22Rv1 (cell line): ENCODE measurements at regions not wholly inside any gene's neighbourhood (a gene's known extent, or its start where the extent isn't known, plus 50 kb on each side); places are given as distances from the start of the nearest gene placed in this dataset.

ENCODE experiments used
- H3K27ac ChIP-seq: fragments of 450-650 bp; 2 replicates; pipeline ENCODE4 v1.5.1; 2017
- ZFX ChIP-seq: fragments of 450-650 bp; IDR thresholded peaks from 2 replicates; pipeline ENCODE4 v1.6.1; 2017; ENCODE audit warnings: antibody characterized with exemption, borderline replicate concordance
- TF ChIP-seq, protein P1 (sequence below): fragments of 450-650 bp; IDR thresholded peaks from 2 replicates; pipeline ENCODE4 v1.5.1; 2017; ENCODE audit warnings: mild to moderate bottlenecking

DNA sequence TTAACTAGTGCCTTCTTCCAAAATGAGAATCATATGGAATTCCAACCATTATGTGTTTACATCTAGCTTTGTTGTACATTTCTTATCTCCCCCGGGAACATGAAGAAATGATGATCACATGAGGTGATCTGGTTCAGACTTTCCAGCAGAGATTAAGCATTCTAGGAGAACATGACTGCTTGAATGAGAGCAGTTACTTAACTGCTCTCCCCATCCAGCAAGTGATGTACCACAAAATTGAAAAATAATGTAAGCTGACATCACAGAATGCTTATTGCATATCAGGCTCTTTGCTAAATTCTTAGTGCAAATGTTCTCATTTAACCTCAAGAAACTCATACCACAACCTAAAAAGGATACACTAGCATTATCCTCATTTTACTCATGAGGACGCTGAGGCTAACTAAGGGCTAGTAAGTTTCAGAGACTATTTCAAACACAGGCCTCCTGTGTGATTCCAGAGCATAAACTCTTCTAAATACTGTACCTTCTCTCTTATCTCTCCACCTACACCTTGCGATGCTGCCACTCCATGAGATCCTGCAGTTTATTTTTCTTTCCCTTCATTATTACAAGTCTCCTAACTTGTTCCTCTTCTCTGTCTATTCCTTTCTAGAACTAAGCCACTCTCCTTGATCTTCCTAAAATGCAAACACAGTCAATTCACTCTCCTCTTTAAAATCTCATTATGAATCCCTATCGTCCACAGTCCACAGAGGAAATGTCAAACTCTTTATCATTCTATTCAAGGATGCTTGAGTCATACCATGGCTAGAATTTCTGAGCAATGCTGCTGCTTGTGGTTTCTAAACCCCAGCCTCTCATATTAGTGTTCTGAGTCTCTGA is 1224.8 kb upstream of the ZEB2 start:
- TF ChIP-seq, protein P1, sequence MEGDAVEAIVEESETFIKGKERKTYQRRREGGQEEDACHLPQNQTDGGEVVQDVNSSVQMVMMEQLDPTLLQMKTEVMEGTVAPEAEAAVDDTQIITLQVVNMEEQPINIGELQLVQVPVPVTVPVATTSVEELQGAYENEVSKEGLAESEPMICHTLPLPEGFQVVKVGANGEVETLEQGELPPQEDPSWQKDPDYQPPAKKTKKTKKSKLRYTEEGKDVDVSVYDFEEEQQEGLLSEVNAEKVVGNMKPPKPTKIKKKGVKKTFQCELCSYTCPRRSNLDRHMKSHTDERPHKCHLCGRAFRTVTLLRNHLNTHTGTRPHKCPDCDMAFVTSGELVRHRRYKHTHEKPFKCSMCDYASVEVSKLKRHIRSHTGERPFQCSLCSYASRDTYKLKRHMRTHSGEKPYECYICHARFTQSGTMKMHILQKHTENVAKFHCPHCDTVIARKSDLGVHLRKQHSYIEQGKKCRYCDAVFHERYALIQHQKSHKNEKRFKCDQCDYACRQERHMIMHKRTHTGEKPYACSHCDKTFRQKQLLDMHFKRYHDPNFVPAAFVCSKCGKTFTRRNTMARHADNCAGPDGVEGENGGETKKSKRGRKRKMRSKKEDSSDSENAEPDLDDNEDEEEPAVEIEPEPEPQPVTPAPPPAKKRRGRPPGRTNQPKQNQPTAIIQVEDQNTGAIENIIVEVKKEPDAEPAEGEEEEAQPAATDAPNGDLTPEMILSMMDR: no peak
- no peak for TF ChIP-seq ZFX
- no peak overlapping the region for H3K27ac ChIP-seq

DNA sequence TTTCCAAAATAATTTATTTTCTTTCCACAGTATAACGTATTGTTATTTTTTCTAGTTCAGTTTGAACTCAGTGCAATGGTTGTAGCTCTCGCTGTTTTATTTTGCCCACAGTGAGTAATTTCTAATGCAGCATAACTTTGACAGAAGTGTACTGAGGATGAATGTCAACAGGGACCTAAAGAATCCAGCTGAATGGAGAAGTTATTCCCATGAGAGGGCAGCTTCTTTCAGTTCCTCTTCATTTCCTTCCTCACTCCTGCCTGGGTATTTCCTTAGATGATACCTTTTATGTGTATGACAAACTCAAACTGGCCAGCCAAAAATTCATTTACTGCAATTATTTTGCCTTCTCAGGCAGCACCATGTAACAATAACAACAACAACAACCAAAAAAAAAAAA is 1223.1 kb upstream of the ZEB2 start:
- TF ChIP-seq, protein P1: no peak
- TF ChIP-seq ZFX: no peak
- H3K27ac ChIP-seq: no peak overlapping the region

DNA sequence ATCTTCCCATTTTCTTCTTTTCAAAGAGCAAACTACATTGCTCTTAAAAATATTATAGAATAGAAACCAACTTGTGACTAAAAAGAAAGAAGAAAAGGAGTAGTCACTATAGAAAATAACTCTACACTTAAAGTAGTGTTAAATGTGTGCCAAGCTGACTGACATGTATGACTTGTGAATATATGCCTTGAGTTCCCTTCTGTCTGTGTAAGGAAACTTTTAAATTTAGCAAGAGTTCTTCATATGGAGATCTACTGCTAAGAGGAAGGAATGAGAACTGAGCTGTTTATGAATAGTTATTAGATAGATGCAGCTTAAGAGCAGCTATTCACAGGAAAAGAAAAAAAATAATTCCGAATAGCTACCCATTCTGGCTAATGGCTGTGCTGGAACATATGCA is 1221.7 kb upstream of the ZEB2 start:
- no peak overlapping the region for H3K27ac ChIP-seq
- TF ChIP-seq ZFX: no peak
- TF ChIP-seq, protein P1: no peak

DNA sequence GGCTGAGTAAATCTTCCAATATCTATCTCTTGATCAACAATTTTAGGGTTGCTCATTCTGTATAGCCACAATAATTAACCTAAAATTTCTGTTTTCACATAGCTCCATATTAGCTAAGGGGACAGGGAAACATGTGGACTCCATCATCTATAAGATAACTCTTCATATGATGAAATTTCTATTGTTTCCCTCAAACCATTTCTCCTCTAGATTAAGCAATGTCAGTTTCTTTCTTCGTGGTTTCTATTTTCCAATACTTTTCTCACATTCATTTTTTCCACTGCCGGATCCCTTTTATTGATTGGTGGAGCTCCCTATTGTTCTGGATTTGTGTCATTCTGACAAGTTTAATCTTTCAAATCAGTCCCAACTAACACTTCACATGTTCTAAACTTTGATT is 1221.3 kb upstream of the ZEB2 start:
- no peak overlapping the region for H3K27ac ChIP-seq

DNA sequence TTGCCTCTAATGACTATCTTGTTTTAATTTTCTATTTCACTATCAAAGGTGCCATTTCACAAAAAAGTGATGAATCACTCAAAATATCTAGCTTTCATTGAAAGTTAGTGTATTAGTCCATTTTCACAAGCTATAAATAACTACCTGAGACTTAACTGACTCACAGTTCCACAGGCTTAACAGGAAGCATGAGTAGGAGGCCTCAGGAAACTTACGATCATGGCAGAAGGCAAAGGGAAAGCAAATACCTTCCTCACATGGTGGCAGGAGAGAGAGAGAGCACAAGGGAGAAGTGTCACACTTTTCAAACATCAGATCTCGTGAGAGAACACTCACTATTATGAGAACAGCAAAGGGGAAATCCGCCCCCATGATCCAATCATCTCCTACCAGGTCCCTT is 1220.4 kb upstream of the ZEB2 start:
- TF ChIP-seq ZFX: no peak
- TF ChIP-seq, protein P1: no peak
- no peak overlapping the region for H3K27ac ChIP-seq

More for the DNA sequence above, 1221.3 kb upstream of the ZEB2 start:
- TF ChIP-seq, protein P1: no peak
- no peak for TF ChIP-seq ZFX

DNA sequence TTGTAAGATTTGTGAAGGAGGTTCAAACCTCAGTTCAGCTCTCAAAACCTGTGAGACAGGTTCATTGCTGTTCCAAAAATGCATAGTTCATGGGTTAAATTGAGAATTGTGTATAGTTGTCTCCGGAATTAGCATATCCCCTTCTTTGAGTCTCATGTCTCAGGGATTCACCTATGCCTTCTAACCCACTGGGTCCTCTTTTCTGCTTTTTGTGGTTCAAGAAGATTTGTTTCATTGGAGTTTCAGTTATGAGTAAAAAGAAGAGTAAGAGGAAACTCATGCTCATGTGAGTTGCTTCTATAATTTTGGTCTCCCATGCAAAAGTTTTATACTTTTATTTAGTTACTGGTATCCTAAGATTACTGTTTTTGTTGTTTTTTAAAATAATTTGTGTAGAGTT is 1219.8 kb upstream of the ZEB2 start:
- H3K27ac ChIP-seq: no peak overlapping the region
- TF ChIP-seq, protein P1: no peak
- TF ChIP-seq ZFX: no peak

DNA sequence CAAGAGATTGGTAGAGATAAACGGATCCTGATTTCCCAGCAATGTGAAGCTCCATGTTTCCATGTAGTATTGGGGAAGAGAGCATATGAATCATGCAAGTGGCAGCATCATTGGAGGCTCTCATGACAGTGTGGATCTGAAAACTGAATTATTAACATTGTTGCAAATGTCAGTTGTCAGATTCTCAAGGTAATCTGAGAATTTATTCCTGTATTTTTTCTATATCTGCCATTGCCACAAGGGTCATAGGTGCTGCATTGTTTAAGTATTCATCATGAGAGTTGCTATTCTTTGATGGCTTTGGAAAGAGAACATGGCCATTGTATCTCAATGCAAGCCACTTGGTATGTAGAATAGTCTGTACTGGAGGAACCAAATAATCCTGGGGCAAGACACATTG is 1217.0 kb upstream of the ZEB2 start:
- TF ChIP-seq ZFX: no peak
- TF ChIP-seq, protein P1: no peak
- H3K27ac ChIP-seq: no peak overlapping the region
